Upper lobe of left lung (tissue), 6 donors: ENCODE measurements at regions not wholly inside any gene's neighbourhood (a gene's known extent, or its start where the extent isn't known, plus 50 kb on each side); places are given as distances from the start of the nearest gene placed in this dataset.

ENCODE experiments used
- ATAC-seq, 2 donors: fragments of 200-7000 bp; cut with Tn5 transposase; one replicate each; pipeline ENCODE4 v1.9.1; 2022; ENCODE audit warnings: mild to moderate bottlenecking in 2 of 2, moderate library complexity in 2 of 2; ENCODE audit not compliant: low FRiP score in 2 of 2
- DNase-seq, 2 donors: peaks; one replicate each; pipeline ENCODE4 v3.0.0-alpha.2; 2019 to 2020
- H3K27ac ChIP-seq, 4 donors: fragments of 200-600 bp; sonication (generic); one replicate each; pipeline ENCODE4 v1.5.1; 2016 to 2019
- H3K27me3 ChIP-seq, 4 donors: fragments of 200-600 bp; sonication (generic); one replicate each; pipeline ENCODE4 v1.5.1; 2017 to 2019
- H3K36me3 ChIP-seq, 4 donors: fragments of 200-600 bp; sonication (generic); one replicate each; pipeline ENCODE4 v1.5.1; 2016 to 2019
- H3K4me1 ChIP-seq, 4 donors: fragments of 200-600 bp; sonication (generic); one replicate each; pipeline ENCODE4 v1.5.1; 2018 to 2019
- H3K4me3 ChIP-seq, 4 donors: fragments of 200-600 bp; sonication (generic); one replicate each; pipeline ENCODE4 v1.5.1; 2017 to 2019; ENCODE audit warnings: mild to moderate bottlenecking in 2 of 4, moderate library complexity in 1 of 4
- H3K9me3 ChIP-seq, 4 donors: fragments of 200-600 bp; sonication (generic); one replicate each; pipeline ENCODE4 v1.5.1; 2018 to 2019
- CTCF ChIP-seq, 6 experiments: fragments of 450-650 bp in 4 of 6; fragments of 200-600 bp in 2 of 6; sonication (generic) in 2 of 6; IDR thresholded peaks; one replicate each; pipeline ENCODE4 v1.5.1; 2016 to 2019; ENCODE audit warnings: antibody characterized with exemption in 6 of 6
- EP300 ChIP-seq, 4 donors: sonication (generic); formaldehyde crosslinking; IDR thresholded peaks; one replicate each; pipeline ENCODE4 v1.5.1; 2017; ENCODE audit warnings: antibody characterized with exemption in 4 of 4, control low read depth in 2 of 4
- POLR2A ChIP-seq, 4 donors: fragments of 450-650 bp; IDR thresholded peaks; one replicate each; pipeline ENCODE4 v1.5.1; 2016 to 2017; ENCODE audit warnings: antibody characterized with exemption in 4 of 4, mild to moderate bottlenecking in 2 of 4
- POLR2AphosphoS5 ChIP-seq, 2 donors: sonication (generic); formaldehyde crosslinking; IDR thresholded peaks; one replicate each; pipeline ENCODE4 v1.5.1; 2017; ENCODE audit warnings: antibody characterized with exemption in 2 of 2
- WGBS, 2 donors: methylation state at CpG; one replicate each; pipeline ENCODE4 v1.1.5; 2017 to 2018; 5-methylcytosine and 5-hydroxymethylcytosine counted together
- donor health status: DM: no; HTN: no; CAD: no; lungs with moderate emphysema.
- donor health status: DM: no; HTN: yes; CAD: no; lungs with severe emphysema.

- H3K27ac ChIP-seq, result no peak overlapping the region
- H3K4me3 ChIP-seq, result no peak overlapping the region
- no peak for DNase-seq
- no peaks in the 10 kb centered on the region for H3K27me3 ChIP-seq
- no peaks in the 10 kb centered on the region for H3K9me3 ChIP-seq
- 51 to 59% methylated on average over 1 of the region's 1 CpG for WGBS, 2 donors
- H3K4me1 ChIP-seq, result no peaks in the 10 kb centered on the region
- H3K36me3 ChIP-seq, result no peaks in the 10 kb centered on the region
- no peak for ATAC-seq
- TF ChIP-seq POLR2AphosphoS5 (IDR thresholded peaks at IDR 0.05) (no peak), POLR2A (IDR thresholded peaks at IDR 0.05) (no peak), CTCF (IDR thresholded peaks at IDR 0.05) (no peak), EP300 (IDR thresholded peaks at IDR 0.05) (no peak)
Observed at GRCh38 chr2:138112536-138112935, 148.3 kb downstream of the HNMT start.

- Histone ChIP-seq H3K4me3 (no peak overlapping the region), H3K9me3 (no peaks in the 10 kb centered on the region), H3K36me3 (no peaks in the 10 kb centered on the region), H3K27ac (no peak overlapping the region), H3K4me1 (no peaks in the 10 kb centered on the region), H3K27me3 (no peaks in the 10 kb centered on the region)
- no peak for DNase-seq
- WGBS, 2 donors, result 84 to 90% methylated on average over 4 of the region's 4 CpGs
- TF ChIP-seq EP300 (IDR thresholded peaks at IDR 0.05), result no peak
- TF ChIP-seq POLR2A (IDR thresholded peaks at IDR 0.05), result no peak
- no peak for TF ChIP-seq POLR2AphosphoS5 (IDR thresholded peaks at IDR 0.05)
- ATAC-seq, result no peak
Observed at GRCh38 chr2:138113871-138114525, 149.7 kb downstream of the HNMT start.

GRCh38 chr2:138115666-138116065 is 151.4 kb downstream of the HNMT start:
- TF ChIP-seq CTCF (IDR thresholded peaks at IDR 0.05) (no peak), EP300 (IDR thresholded peaks at IDR 0.05) (no peak), POLR2AphosphoS5 (IDR thresholded peaks at IDR 0.05) (no peak), POLR2A (IDR thresholded peaks at IDR 0.05) (no peak)
- H3K36me3 ChIP-seq, result no peaks in the 10 kb centered on the region
- ATAC-seq, result no peak
- no peak for DNase-seq
- no peak overlapping the region for H3K4me3 ChIP-seq
- H3K9me3 ChIP-seq, result no peaks in the 10 kb centered on the region
- H3K27ac ChIP-seq, result no peak overlapping the region
- no peaks in the 10 kb centered on the region for H3K4me1 ChIP-seq
- no peaks in the 10 kb centered on the region for H3K27me3 ChIP-seq

GRCh38 chr2:138116456-138116855 is 152.2 kb downstream of the HNMT start:
- no peaks in the 10 kb centered on the region for H3K4me1 ChIP-seq
- DNase-seq (no peak), ATAC-seq (no peak)
- TF ChIP-seq POLR2AphosphoS5 (IDR thresholded peaks at IDR 0.05) (no peak), POLR2A (IDR thresholded peaks at IDR 0.05) (no peak), CTCF (IDR thresholded peaks at IDR 0.05) (no peak), EP300 (IDR thresholded peaks at IDR 0.05) (no peak)
- no peak overlapping the region for H3K27ac ChIP-seq
- no peaks in the 10 kb centered on the region for H3K36me3 ChIP-seq
- H3K9me3 ChIP-seq, result no peaks in the 10 kb centered on the region
- H3K4me3 ChIP-seq, result no peak overlapping the region
- WGBS, 2 donors, result 92 to 96% methylated on average over 4 of the region's 4 CpGs
- no peaks in the 10 kb centered on the region for H3K27me3 ChIP-seq

- no peaks in the 10 kb centered on the region for H3K4me1 ChIP-seq
- no peak overlapping the region for H3K4me3 ChIP-seq
- no peak for TF ChIP-seq CTCF (IDR thresholded peaks at IDR 0.05)
- TF ChIP-seq EP300 (IDR thresholded peaks at IDR 0.05), result no peak
- no peak for TF ChIP-seq POLR2AphosphoS5 (IDR thresholded peaks at IDR 0.05)
- no peak for TF ChIP-seq POLR2A (IDR thresholded peaks at IDR 0.05)
- ATAC-seq (no peak), DNase-seq (no peak)
- H3K9me3 ChIP-seq, result no peaks in the 10 kb centered on the region
- no peak overlapping the region for H3K27ac ChIP-seq
- H3K36me3 ChIP-seq, result no peaks in the 10 kb centered on the region
- 50 to 65% methylated on average over 3 of the region's 3 CpGs for WGBS, 2 donors
- no peaks in the 10 kb centered on the region for H3K27me3 ChIP-seq
Observed at GRCh38 chr2:138121666-138122661, 157.7 kb downstream of the HNMT start.
